ENCODE measurements at regions not wholly inside any gene's neighbourhood (a gene's known extent, or its start where the extent isn't known, plus 50 kb on each side); places are given as distances from the start of the nearest gene placed in this dataset.

DNA sequence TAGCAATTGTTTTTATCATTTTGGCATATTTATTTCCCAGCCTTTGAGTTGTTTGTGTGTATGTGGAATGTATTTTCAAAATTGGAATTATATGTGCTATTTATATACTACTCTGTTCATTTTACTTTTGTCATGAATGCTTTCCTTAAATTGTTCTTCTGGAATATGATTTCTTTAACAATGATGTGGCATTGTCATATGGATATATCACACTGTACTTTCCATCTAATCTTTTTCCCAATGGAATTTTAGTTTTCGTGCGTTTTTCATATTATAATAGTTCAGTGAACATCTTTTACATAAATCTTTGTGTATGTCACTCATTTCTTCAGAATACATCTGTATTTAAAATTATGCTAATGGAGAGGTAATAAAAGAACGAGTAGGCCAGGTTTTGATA, 980.1 kb upstream of the WWC1 start:
- no peak overlapping the region for H3K4me3 Mint-ChIP-seq
- H3K27me3 ChIP-seq (ENCODE audit: control insufficient read depth, insufficient read depth, low read length, poor library complexity, severe bottlenecking): no peaks in the 10 kb centered on the region
- H3K36me3 ChIP-seq (ENCODE audit: control insufficient read depth, insufficient read depth, low read length): no peaks in the 10 kb centered on the region
- peaks cover 6% of the 10 kb centered on the region for H3K27me3 Mint-ChIP-seq (ENCODE audit: insufficient read depth)
- no peaks in the 10 kb centered on the region for H3K9me3 Mint-ChIP-seq
- no peak for DNase-seq
- TF ChIP-seq, protein P1, sequence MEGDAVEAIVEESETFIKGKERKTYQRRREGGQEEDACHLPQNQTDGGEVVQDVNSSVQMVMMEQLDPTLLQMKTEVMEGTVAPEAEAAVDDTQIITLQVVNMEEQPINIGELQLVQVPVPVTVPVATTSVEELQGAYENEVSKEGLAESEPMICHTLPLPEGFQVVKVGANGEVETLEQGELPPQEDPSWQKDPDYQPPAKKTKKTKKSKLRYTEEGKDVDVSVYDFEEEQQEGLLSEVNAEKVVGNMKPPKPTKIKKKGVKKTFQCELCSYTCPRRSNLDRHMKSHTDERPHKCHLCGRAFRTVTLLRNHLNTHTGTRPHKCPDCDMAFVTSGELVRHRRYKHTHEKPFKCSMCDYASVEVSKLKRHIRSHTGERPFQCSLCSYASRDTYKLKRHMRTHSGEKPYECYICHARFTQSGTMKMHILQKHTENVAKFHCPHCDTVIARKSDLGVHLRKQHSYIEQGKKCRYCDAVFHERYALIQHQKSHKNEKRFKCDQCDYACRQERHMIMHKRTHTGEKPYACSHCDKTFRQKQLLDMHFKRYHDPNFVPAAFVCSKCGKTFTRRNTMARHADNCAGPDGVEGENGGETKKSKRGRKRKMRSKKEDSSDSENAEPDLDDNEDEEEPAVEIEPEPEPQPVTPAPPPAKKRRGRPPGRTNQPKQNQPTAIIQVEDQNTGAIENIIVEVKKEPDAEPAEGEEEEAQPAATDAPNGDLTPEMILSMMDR (conservative IDR thresholded peaks at IDR 0.05): no peak
- H3K36me3 Mint-ChIP-seq (ENCODE audit: low read depth): no peaks in the 10 kb centered on the region
- no peak overlapping the region for H3K27ac ChIP-seq (ENCODE audit: low read depth, low read length)
- H3K4me1 Mint-ChIP-seq: peaks cover 9% of the 10 kb centered on the region
- H3K9ac ChIP-seq (ENCODE audit: extremely low read depth, low read length, poor library complexity, severe bottlenecking): no peak overlapping the region
- no peak overlapping the region for H3K4me3 ChIP-seq (ENCODE audit: low read length)
- 83% methylated on average over 1 of the region's 3 CpGs; no CpG with 5 or more reads in 1 of the 2 experiments for WGBS, 2 experiments (ENCODE audit: insufficient coverage in 1 of 2, insufficient read length in 1 of 2)
- H3K27ac Mint-ChIP-seq: no peak overlapping the region
- H3K4me1 ChIP-seq (ENCODE audit: control insufficient read depth, insufficient read depth, low read length): no peaks in the 10 kb centered on the region
- no peaks in the 10 kb centered on the region for H3K9me3 ChIP-seq (ENCODE audit: control insufficient read depth, low read length)

DNA sequence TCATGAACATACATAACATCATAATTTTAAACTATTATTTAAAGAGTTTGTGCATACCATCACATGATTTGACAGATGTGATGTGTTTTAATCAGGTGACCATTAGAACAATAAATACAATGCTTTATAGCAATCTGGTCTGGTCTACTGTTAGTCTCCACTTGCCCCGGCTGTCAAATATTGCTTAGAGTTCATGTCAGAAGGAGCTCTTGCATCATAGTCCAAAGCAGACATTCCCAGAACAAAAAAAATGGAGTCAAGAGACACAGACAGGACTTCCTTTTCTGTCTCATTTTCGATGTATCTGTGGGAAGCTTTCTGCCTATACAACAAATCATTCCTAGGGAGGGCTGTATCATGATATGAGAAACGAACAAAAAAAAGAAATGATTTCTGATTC, 979.2 kb upstream of the WWC1 start:
- Mint-ChIP-seq H3K27ac (no peak overlapping the region), H3K9me3 (no peaks in the 10 kb centered on the region), H3K4me1 (peaks cover 5% of the 10 kb centered on the region), H3K36me3 (ENCODE audit: low read depth) (no peaks in the 10 kb centered on the region), H3K4me3 (no peak overlapping the region), H3K27me3 (ENCODE audit: insufficient read depth) (peaks cover under 1% of the 10 kb centered on the region)
- DNase-seq: no peak
- H3K4me1 ChIP-seq (ENCODE audit: control insufficient read depth, insufficient read depth, low read length): no peaks in the 10 kb centered on the region
- H3K9me3 ChIP-seq (ENCODE audit: control insufficient read depth, low read length): no peaks in the 10 kb centered on the region
- H3K27ac ChIP-seq (ENCODE audit: low read depth, low read length): no peak overlapping the region
- no peaks in the 10 kb centered on the region for H3K27me3 ChIP-seq (ENCODE audit: control insufficient read depth, insufficient read depth, low read length, poor library complexity, severe bottlenecking)
- no peak overlapping the region for H3K4me3 ChIP-seq (ENCODE audit: low read length)
- no peak overlapping the region for H3K9ac ChIP-seq (ENCODE audit: extremely low read depth, low read length, poor library complexity, severe bottlenecking)
- TF ChIP-seq, protein P1 (conservative IDR thresholded peaks at IDR 0.05): no peak
- H3K36me3 ChIP-seq (ENCODE audit: control insufficient read depth, insufficient read depth, low read length): no peaks in the 10 kb centered on the region
- WGBS, 2 experiments (ENCODE audit: insufficient coverage in 1 of 2, insufficient read length in 1 of 2): 75 to 92% methylated on average over 1 to 3 of the region's 3 CpGs

DNA sequence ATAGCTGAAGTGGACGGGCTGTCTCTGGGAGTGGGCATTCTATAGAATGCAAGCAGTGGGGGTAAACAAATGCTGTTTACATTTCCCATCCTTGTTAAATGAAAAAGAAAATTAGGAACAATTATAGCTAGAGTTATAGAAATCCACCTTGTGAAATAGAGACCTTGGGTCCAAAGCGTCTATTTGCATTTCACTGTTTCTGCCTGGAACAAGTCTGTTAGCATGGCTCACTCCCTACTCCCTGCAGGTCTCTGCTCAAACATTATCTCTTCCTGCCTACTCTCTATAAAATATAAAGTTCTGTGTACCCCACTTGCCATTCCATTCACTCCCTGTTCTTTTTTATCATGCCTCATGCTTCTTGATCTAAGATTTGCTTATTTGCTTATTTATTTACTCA, 975.7 kb upstream of the WWC1 start:
- Mint-ChIP-seq H3K4me3 (no peak overlapping the region), H3K4me1 (peaks cover 9% of the 10 kb centered on the region), H3K27me3 (ENCODE audit: insufficient read depth) (no peaks in the 10 kb centered on the region), H3K9me3 (no peaks in the 10 kb centered on the region), H3K36me3 (ENCODE audit: low read depth) (no peaks in the 10 kb centered on the region), H3K27ac (no peak overlapping the region)
- Histone ChIP-seq H3K9me3 (ENCODE audit: control insufficient read depth, low read length) (no peaks in the 10 kb centered on the region), H3K36me3 (ENCODE audit: control insufficient read depth, insufficient read depth, low read length) (no peaks in the 10 kb centered on the region), H3K4me3 (ENCODE audit: low read length) (no peak overlapping the region), H3K27me3 (ENCODE audit: control insufficient read depth, insufficient read depth, low read length, poor library complexity, severe bottlenecking) (no peaks in the 10 kb centered on the region), H3K4me1 (ENCODE audit: control insufficient read depth, insufficient read depth, low read length) (no peaks in the 10 kb centered on the region), H3K9ac (ENCODE audit: extremely low read depth, low read length, poor library complexity, severe bottlenecking) (no peak overlapping the region), H3K27ac (ENCODE audit: low read depth, low read length) (no peak overlapping the region)
- TF ChIP-seq, protein P1 (conservative IDR thresholded peaks at IDR 0.05): no peak
- no peak for DNase-seq
- WGBS, 2 experiments (ENCODE audit: insufficient coverage in 1 of 2, insufficient read length in 1 of 2): 87 to 100% methylated on average over 1 to 2 of the region's 2 CpGs

Measured in endodermal cell (in vitro differentiated cells).